ENCODE measurements at regions not wholly inside any gene's neighbourhood (a gene's known extent, or its start where the extent isn't known, plus 50 kb on each side); places are given as distances from the start of the nearest gene placed in this dataset.

- POLR2A ChIA-PET: interaction anchor here (0.8 to 1.8 kb wide), 4 partner anchors 14 to 18 kb away, joined by 3 to 7 read pairs (median 3); no protein-coding TSS in a partner anchor
- H4K20me1 ChIP-seq (ENCODE audit: insufficient read depth, low read length): no peaks in the 10 kb centered on the region
- no TSS peak for BruUV-seq (replicated peaks)
- no peak overlapping the region for H3K27ac ChIP-seq (ENCODE audit: low read depth, low read length, poor library complexity, severe bottlenecking)
- CTCF ChIA-PET (ENCODE audit: unreplicated experiment): no interaction called here
- H3K9me3 ChIP-seq (ENCODE audit: low read length): no peaks in the 10 kb centered on the region; the same call in 1 of the 2 replicates
- no peaks in the 10 kb centered on the region for H3K79me2 ChIP-seq (ENCODE audit: insufficient read depth, low read depth, low read length)
- no peak overlapping the region for H3K4me3 ChIP-seq (ENCODE audit: low read depth, low read length, poor library complexity, severe bottlenecking)
- H3K9me2 ChIP-seq (ENCODE audit: insufficient read depth, low read length): no peaks in the 10 kb centered on the region
- H3K36me3 ChIP-seq (ENCODE audit: insufficient read depth, low read length): no peaks in the 10 kb centered on the region; the same call in 1 of the 2 replicates
- H2AFZ ChIP-seq (ENCODE audit: low read length): no peak overlapping the region
- H3K4me2 ChIP-seq (ENCODE audit: low read length): no peak overlapping the region
- TF ChIP-seq CTCF (conservative IDR thresholded peaks at IDR 0.05; ENCODE audit: low read length) (no peak), EZH2phosphoT487 (IDR thresholded peaks at IDR 0.05; ENCODE audit: borderline replicate concordance, low read depth, low read length) (no peak)
- no peak for DNase-seq (ENCODE audit: low spot score)
- H3K4me1 ChIP-seq (ENCODE audit: insufficient read depth, low read length, poor library complexity, severe bottlenecking): peaks cover 58% of the 10 kb centered on the region
- intact Hi-C loops (cut with micrococcal nuclease; ENCODE audit: unreplicated experiment): loop anchor here (5.0 kb wide), 1 partner anchor 161 kb away; the partner anchor contains the start of gene RUNX1
Observed at GRCh38 chr21:35208104-35208503, 159.0 kb upstream of the RUNX1 start.

GRCh38 chr21:35207322-35207721, 158.2 kb upstream of the RUNX1 start:
- Histone ChIP-seq H4K20me1 (ENCODE audit: insufficient read depth, low read length) (no peaks in the 10 kb centered on the region), H3K79me2 (ENCODE audit: insufficient read depth, low read depth, low read length) (no peaks in the 10 kb centered on the region), H3K36me3 (ENCODE audit: insufficient read depth, low read length) (no peaks in the 10 kb centered on the region; the same call in 1 of the 2 replicates), H3K9me3 (ENCODE audit: low read length) (no peaks in the 10 kb centered on the region; the same call in 1 of the 2 replicates), H3K9me2 (ENCODE audit: insufficient read depth, low read length) (no peaks in the 10 kb centered on the region), H3K4me3 (ENCODE audit: low read depth, low read length, poor library complexity, severe bottlenecking) (no peak overlapping the region), H3K4me2 (ENCODE audit: low read length) (no peak overlapping the region), H3K4me1 (ENCODE audit: insufficient read depth, low read length, poor library complexity, severe bottlenecking) (peaks cover 50% of the 10 kb centered on the region), H3K27ac (ENCODE audit: low read depth, low read length, poor library complexity, severe bottlenecking) (no peak overlapping the region), H2AFZ (ENCODE audit: low read length) (no peak overlapping the region)
- intact Hi-C loops (cut with micrococcal nuclease; ENCODE audit: unreplicated experiment): loop anchor here (5.0 kb wide), 1 partner anchor 160 kb away; the partner anchor contains the start of gene RUNX1
- ChIA-PET CTCF (ENCODE audit: unreplicated experiment) (no interaction called here), POLR2A (interaction anchor here (0.6 to 1.4 kb wide), 4 partner anchors 13 to 172 kb away, joined by 3 to 4 read pairs (median 3); no protein-coding TSS in a partner anchor)
- no peak for DNase-seq (ENCODE audit: low spot score)
- BruUV-seq (replicated peaks): no TSS peak
- TF ChIP-seq CTCF (conservative IDR thresholded peaks at IDR 0.05; ENCODE audit: low read length): no peak
- TF ChIP-seq EZH2phosphoT487 (IDR thresholded peaks at IDR 0.05; ENCODE audit: borderline replicate concordance, low read depth, low read length): no peak

Measured in OCI-LY7 (cell line).